Ovary (tissue), 3 donors: ENCODE measurements at regions not wholly inside any gene's neighbourhood (a gene's known extent, or its start where the extent isn't known, plus 50 kb on each side); places are given as distances from the start of the nearest gene placed in this dataset.

ENCODE experiments used
- EP300 ChIP-seq: sonication (generic); formaldehyde crosslinking; IDR thresholded peaks from one replicate; pipeline ENCODE4 v1.6.1; 2017; ENCODE audit warnings: antibody characterized with exemption
- POLR2A ChIP-seq: fragments of 450-650 bp; IDR thresholded peaks from one replicate; pipeline ENCODE4 v1.6.1; 2017; ENCODE audit warnings: antibody characterized with exemption, mild to moderate bottlenecking, moderate library complexity
- TF ChIP-seq, protein P1 (sequence below), 3 donors: fragments of 450-650 bp in 2 of 3; fragments of 200-600 bp in 1 of 3; IDR thresholded peaks; one replicate each; pipeline versions ENCODE4 v1.5.1 to v1.8.0; 2016 to 2022; ENCODE audit warnings: antibody characterized with exemption in 3 of 3, mild to moderate bottlenecking in 1 of 3
- donor health status: DM: no; HTN: no; CAD: no.

DNA sequence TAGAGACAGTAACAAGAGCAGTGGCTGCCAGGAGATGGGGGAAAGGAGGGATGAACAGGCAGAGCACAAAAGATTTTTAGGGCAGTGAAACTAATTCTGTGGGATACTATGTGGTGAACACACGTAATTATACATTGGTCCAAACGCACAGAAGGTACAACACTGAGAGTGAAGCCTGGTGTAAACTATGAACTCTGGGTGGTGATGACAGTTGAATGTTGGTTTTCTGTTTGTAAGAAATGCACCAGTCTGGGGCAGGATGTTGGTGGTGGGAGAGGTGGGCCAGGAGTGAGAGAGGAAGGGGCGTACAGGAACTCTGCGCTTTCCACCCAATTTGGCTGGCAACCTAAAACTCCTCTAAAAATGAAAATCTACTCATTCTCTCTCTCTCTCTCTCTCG, 50.2 kb upstream of the TIAM1 start:
- TF ChIP-seq, protein P1, sequence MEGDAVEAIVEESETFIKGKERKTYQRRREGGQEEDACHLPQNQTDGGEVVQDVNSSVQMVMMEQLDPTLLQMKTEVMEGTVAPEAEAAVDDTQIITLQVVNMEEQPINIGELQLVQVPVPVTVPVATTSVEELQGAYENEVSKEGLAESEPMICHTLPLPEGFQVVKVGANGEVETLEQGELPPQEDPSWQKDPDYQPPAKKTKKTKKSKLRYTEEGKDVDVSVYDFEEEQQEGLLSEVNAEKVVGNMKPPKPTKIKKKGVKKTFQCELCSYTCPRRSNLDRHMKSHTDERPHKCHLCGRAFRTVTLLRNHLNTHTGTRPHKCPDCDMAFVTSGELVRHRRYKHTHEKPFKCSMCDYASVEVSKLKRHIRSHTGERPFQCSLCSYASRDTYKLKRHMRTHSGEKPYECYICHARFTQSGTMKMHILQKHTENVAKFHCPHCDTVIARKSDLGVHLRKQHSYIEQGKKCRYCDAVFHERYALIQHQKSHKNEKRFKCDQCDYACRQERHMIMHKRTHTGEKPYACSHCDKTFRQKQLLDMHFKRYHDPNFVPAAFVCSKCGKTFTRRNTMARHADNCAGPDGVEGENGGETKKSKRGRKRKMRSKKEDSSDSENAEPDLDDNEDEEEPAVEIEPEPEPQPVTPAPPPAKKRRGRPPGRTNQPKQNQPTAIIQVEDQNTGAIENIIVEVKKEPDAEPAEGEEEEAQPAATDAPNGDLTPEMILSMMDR (IDR thresholded peaks at IDR 0.05), result no peak
- TF ChIP-seq POLR2A (no peak), EP300 (no peak)
